Smooth muscle cell (in vitro differentiated cells): ENCODE measurements at regions not wholly inside any gene's neighbourhood (a gene's known extent, or its start where the extent isn't known, plus 50 kb on each side); places are given as distances from the start of the nearest gene placed in this dataset.
"Not testable (repeated sequence)": the region's sequence is repeated elsewhere in the genome, so short reads cannot be mapped to it uniquely, and the experiment has no call there.

Experiments
- DNase-seq: peaks from one replicate; lab custom pipeline; 2025; ENCODE audit not compliant: unreplicated experiment; lab: John Stamatoyannopoulos, UW
- H2AFZ ChIP-seq: fragments of 200-600 bp; sonication (generic); 2 replicates; pipeline ENCODE4 v1.6.0; 2016; ENCODE audit warnings: antibody characterized with exemption, low read depth, mild to moderate bottlenecking
- H3F3A ChIP-seq: fragments of 200-600 bp; sonication (generic); 2 replicates; pipeline ENCODE4 v1.6.0; 2017; ENCODE audit warnings: antibody characterized with exemption, low read depth
- H3K27ac ChIP-seq: fragments of 200-600 bp; sonication (generic); 2 replicates; pipeline ENCODE4 v1.5.1; 2016; ENCODE audit warnings: low read depth, mild to moderate bottlenecking
- H3K27me3 ChIP-seq: fragments of 200-600 bp; sonication (generic); 2 replicates; pipeline ENCODE4 v1.6.1; 2016; ENCODE audit warnings: low read depth, mild to moderate bottlenecking
- H3K36me3 ChIP-seq: fragments of 200-600 bp; sonication (generic); 2 replicates; pipeline ENCODE4 v1.5.1; 2016; ENCODE audit warnings: low read depth
- H3K4me1 ChIP-seq: fragments of 200-600 bp; sonication (generic); 2 replicates; pipeline ENCODE4 v1.5.1; 2016; ENCODE audit warnings: low read depth
- H3K4me2 ChIP-seq: fragments of 200-600 bp; sonication (generic); 2 replicates; pipeline ENCODE4 v1.6.0; 2016; ENCODE audit warnings: mild to moderate bottlenecking
- H3K4me3 ChIP-seq: fragments of 200-600 bp; sonication (generic); 2 replicates; pipeline ENCODE4 v1.5.1; 2016; ENCODE audit warnings: mild to moderate bottlenecking
- H3K79me2 ChIP-seq: fragments of 200-600 bp; sonication (generic); 2 replicates; pipeline ENCODE4 v1.6.0; 2016; ENCODE audit warnings: low read depth, mild to moderate bottlenecking
- H3K9ac ChIP-seq: fragments of 200-600 bp; sonication (generic); 2 replicates; pipeline ENCODE4 v1.6.0; 2016; ENCODE audit warnings: low read depth
- H3K9me3 ChIP-seq: fragments of 200-600 bp; sonication (generic); replicated peaks from 2 replicates; pipeline ENCODE4 v1.5.1; 2016; ENCODE audit warnings: low read depth
- H4K20me1 ChIP-seq: fragments of 200-600 bp; sonication (generic); 2 replicates; pipeline ENCODE4 v1.6.0; 2016; ENCODE audit warnings: low read depth
- WGBS: methylation state at CpG from one replicate; pipeline ENCODE4 v1.1.7; 2016; ENCODE audit warnings: low lambda C conversion rate; 5-methylcytosine and 5-hydroxymethylcytosine counted together
- TF ChIP-seq, protein P1 (sequence below): fragments of 200-600 bp; sonication (generic); IDR thresholded peaks from 2 replicates; pipeline ENCODE4 v1.5.1; 2017; ENCODE audit warnings: borderline replicate concordance, mild to moderate bottlenecking, antibody characterized with exemption; ENCODE audit not compliant: insufficient read depth, poor library complexity, severe bottlenecking

DNA sequence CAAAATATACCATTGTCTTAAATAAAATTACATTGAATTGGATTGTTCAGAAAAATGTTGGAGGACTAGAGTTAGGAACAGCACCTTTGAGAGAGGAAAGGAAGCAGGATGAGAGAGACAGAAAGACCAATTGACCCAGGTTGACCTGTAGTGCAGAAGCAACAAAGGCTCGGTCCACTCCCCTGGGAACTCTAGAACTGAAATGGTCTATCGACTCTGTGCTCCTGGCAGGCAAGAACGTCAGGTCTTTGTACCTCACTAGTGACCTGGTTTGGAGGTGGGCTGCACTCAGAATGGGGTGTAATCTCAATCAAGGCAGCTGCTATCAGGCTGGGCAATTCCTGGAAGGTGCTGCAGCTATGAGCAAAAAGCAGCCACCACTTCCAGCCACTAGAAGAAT, 110.8 kb downstream of the FAM174A start:
- no peak for DNase-seq
- Histone ChIP-seq H3K4me2 (no peak overlapping the region), H3K27ac (no peak overlapping the region), H3K9ac (no peak overlapping the region), H4K20me1 (no peaks in the 10 kb centered on the region), H3K36me3 (no peaks in the 10 kb centered on the region), H3K9me3 (no peaks in the 10 kb centered on the region), H3K4me1 (peaks cover 31% of the 10 kb centered on the region), H3K79me2 (no peaks in the 10 kb centered on the region), H3K4me3 (no peak overlapping the region), H3K27me3 (no peaks in the 10 kb centered on the region), H2AFZ (no peak overlapping the region), H3F3A (no peaks in the 10 kb centered on the region)
- 88% methylated on average over 3 of the region's 3 CpGs for whole genome bisulfite sequencing
- TF ChIP-seq, protein P1, sequence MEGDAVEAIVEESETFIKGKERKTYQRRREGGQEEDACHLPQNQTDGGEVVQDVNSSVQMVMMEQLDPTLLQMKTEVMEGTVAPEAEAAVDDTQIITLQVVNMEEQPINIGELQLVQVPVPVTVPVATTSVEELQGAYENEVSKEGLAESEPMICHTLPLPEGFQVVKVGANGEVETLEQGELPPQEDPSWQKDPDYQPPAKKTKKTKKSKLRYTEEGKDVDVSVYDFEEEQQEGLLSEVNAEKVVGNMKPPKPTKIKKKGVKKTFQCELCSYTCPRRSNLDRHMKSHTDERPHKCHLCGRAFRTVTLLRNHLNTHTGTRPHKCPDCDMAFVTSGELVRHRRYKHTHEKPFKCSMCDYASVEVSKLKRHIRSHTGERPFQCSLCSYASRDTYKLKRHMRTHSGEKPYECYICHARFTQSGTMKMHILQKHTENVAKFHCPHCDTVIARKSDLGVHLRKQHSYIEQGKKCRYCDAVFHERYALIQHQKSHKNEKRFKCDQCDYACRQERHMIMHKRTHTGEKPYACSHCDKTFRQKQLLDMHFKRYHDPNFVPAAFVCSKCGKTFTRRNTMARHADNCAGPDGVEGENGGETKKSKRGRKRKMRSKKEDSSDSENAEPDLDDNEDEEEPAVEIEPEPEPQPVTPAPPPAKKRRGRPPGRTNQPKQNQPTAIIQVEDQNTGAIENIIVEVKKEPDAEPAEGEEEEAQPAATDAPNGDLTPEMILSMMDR: no peak

DNA sequence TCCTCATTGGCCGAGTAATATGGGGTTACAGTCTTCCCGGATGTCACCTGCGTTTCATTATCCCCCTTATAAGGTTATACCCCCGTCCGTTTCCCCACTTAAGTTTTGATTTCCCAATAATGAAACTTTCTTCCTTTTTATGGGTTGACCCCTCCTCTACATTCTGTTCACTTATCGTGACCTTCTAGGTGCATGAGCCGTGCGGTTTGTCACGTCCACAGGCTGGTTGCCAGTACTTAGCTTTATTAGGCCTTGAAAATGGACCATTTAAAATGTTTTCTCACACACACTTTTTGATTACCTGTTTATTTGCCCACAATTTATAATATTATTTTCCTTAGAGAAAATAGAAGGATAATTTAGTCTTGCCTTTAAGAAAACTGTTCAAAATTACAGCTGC, 111.5 kb downstream of the FAM174A start:
- no peaks in the 10 kb centered on the region for H4K20me1 ChIP-seq
- no peaks in the 10 kb centered on the region for H3K27me3 ChIP-seq
- H3K4me2 ChIP-seq: no peak overlapping the region
- TF ChIP-seq, protein P1: no peak
- H2AFZ ChIP-seq: no peak overlapping the region
- H3K9ac ChIP-seq: no peak overlapping the region
- H3K36me3 ChIP-seq: no peaks in the 10 kb centered on the region
- WGBS: 86% methylated on average over 9 of the region's 9 CpGs
- H3K79me2 ChIP-seq: no peaks in the 10 kb centered on the region
- no peaks in the 10 kb centered on the region for H3F3A ChIP-seq
- H3K4me1 ChIP-seq: peaks cover 31% of the 10 kb centered on the region
- no peak overlapping the region for H3K27ac ChIP-seq
- no peaks in the 10 kb centered on the region for H3K9me3 ChIP-seq
- no peak overlapping the region for H3K4me3 ChIP-seq
- DNase-seq: no peak

DNA sequence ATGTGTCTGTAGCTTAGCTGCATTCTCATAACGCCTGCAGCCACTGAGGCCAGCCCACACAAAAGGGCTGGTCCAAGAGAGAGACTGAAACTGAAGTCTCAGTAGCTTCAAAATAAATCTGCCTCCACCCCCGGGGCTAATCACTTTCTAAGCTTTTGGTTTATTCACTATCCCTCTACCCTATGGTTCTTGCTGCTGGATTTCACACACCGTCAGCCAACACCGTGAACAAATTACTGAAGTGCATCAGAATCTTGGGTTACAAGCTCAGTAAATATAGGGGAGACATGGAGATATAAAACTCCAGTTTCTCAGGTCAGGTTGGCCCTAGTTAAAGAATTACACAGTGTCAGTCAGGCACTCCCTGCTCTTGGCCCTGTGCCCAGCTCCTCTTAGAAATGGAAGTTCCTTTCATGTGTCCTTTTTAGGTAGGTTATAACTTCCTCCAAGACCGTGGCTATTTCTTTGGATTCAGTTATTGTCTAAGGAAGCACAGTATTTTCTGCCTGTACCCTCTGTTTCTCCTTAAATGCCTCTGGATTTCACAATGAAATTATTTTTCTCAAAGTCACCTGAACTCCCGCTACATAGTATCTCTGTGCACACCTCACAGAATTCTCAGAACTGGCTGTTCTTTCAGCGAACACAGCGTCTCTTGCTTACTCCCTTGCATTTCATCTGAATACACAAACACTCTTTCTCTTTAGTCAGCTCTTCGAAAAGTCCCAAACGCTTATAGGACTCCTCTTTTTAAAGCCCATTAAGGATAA, 112.5 kb downstream of the FAM174A start:
- H3K79me2 ChIP-seq: no peaks in the 10 kb centered on the region
- no peaks in the 10 kb centered on the region for H3K27me3 ChIP-seq
- H3F3A ChIP-seq: no peaks in the 10 kb centered on the region
- H3K4me2 ChIP-seq: peak overlapping the region; percentile 68
- H3K4me3 ChIP-seq: peak overlapping the region; percentile 4
- no peak overlapping the region for H3K9ac ChIP-seq
- H3K27ac ChIP-seq: no peak overlapping the region
- TF ChIP-seq, protein P1: no peak
- peak overlapping the region; percentile 83 for H2AFZ ChIP-seq
- DNase-seq: no peak
- H3K4me1 ChIP-seq: peaks cover 31% of the 10 kb centered on the region
- no peaks in the 10 kb centered on the region for H3K9me3 ChIP-seq
- no peaks in the 10 kb centered on the region for H3K36me3 ChIP-seq
- WGBS: 70% methylated on average over 10 of the region's 10 CpGs
- no peaks in the 10 kb centered on the region for H4K20me1 ChIP-seq

DNA sequence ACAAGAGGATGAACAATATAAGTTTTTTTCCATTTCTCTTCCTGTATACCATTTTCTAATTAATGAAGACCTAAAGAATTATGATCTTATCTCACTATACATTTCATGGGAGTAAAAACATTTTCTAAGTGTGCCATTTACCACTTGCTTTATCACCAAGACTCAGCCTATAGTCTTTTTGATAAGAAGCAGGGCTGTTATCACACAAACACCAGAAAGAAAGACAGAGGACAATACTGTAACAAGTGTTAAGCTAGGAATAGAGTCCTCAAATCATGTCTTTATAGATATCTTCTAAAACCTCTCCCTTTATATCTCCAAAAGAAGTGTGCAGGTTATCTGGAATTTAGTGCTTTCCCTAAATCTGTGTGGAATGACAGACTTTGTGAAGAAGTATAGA, 119.7 kb downstream of the FAM174A start:
- H3K9ac ChIP-seq: no peak overlapping the region
- H3K9me3 ChIP-seq: no peaks in the 10 kb centered on the region
- no peaks in the 10 kb centered on the region for H3K79me2 ChIP-seq
- no peaks in the 10 kb centered on the region for H3K4me1 ChIP-seq
- no peak for DNase-seq
- no peaks in the 10 kb centered on the region for H3K27me3 ChIP-seq
- no peak overlapping the region for H3K27ac ChIP-seq
- H3K36me3 ChIP-seq: no peaks in the 10 kb centered on the region
- H4K20me1 ChIP-seq: no peaks in the 10 kb centered on the region
- no peak overlapping the region for H3K4me2 ChIP-seq
- H2AFZ ChIP-seq: no peak overlapping the region
- no peaks in the 10 kb centered on the region for H3F3A ChIP-seq
- TF ChIP-seq, protein P1: no peak
- no peak overlapping the region for H3K4me3 ChIP-seq

DNA sequence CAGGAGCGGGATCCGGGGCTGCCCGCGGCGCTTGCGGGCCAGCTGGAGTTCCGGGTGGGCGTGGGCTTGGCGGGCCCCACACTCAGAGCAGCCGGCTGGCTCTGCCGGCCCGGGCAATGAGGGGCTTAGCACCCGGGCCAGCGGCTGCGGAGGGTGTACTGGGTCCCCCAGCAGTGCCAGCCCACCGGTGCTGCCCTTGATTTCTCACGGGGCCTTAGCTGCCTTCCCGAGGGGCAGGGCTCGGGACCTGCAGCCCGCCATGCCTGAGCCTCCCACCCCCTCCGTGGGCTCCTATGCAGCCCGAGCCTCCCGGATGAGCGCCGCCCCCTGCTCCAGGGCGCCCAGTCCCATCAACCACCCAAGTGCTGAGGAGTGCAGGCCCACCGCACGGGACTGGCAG, 121.6 kb downstream of the FAM174A start:
- not testable (repeated sequence) for H2AFZ ChIP-seq, H3K9me3 ChIP-seq, H3K36me3 ChIP-seq, H3K79me2 ChIP-seq, H3K27me3 ChIP-seq, H3K4me2 ChIP-seq, H3K4me3 ChIP-seq, H3F3A ChIP-seq, H3K9ac ChIP-seq, H3K27ac ChIP-seq, H4K20me1 ChIP-seq, H3K4me1 ChIP-seq, DNase-seq
- WGBS: 92% methylated on average over 20 of the region's 28 CpGs
